ENCODE measurements at regions not wholly inside any gene's neighbourhood (a gene's known extent, or its start where the extent isn't known, plus 50 kb on each side); places are given as distances from the start of the nearest gene placed in this dataset.

- Histone ChIP-seq H3K27ac (no peak overlapping the region), H3K4me3 (no peak overlapping the region), H3K4me1 (no peaks in the 10 kb centered on the region), H3K27me3 (no peaks in the 10 kb centered on the region), H3K36me3 (no peaks in the 10 kb centered on the region), H3K9me3 (no peaks in the 10 kb centered on the region)
- intact Hi-C loops (cut with DNase I) = no loop called here
- no peak for DNase-seq (ENCODE audit: low spot score in 2 of 2)
- TF ChIP-seq CTCF (IDR thresholded peaks at IDR 0.05) = no peak
These were observed 539.7 kb upstream of the IL12A start for GRCh38 chr3:159448902-159449301.

GRCh38 chr3:159451067-159451466 lies 537.6 kb upstream of the IL12A start:
- Histone ChIP-seq H3K27me3 (no peaks in the 10 kb centered on the region), H3K4me1 (no peaks in the 10 kb centered on the region), H3K27ac (no peak overlapping the region), H3K4me3 (no peak overlapping the region), H3K9me3 (no peaks in the 10 kb centered on the region), H3K36me3 (no peaks in the 10 kb centered on the region)
- intact Hi-C loops (cut with DNase I) = no loop called here
- TF ChIP-seq CTCF (IDR thresholded peaks at IDR 0.05) = no peak
- no peak for DNase-seq (ENCODE audit: low spot score in 2 of 2)

- Histone ChIP-seq H3K27me3 (no peaks in the 10 kb centered on the region), H3K4me3 (no peak overlapping the region), H3K27ac (no peak overlapping the region), H3K9me3 (no peaks in the 10 kb centered on the region), H3K36me3 (no peaks in the 10 kb centered on the region), H3K4me1 (no peaks in the 10 kb centered on the region)
- intact Hi-C loops (cut with DNase I) = no loop called here
- DNase-seq (ENCODE audit: low spot score in 2 of 2) = no peak
- TF ChIP-seq CTCF (IDR thresholded peaks at IDR 0.05) = no peak
These were observed 537.2 kb upstream of the IL12A start for GRCh38 chr3:159451482-159451881.

- no peak for TF ChIP-seq CTCF (IDR thresholded peaks at IDR 0.05)
- intact Hi-C loops (cut with DNase I) = no loop called here
- H3K9me3 ChIP-seq = no peaks in the 10 kb centered on the region
- no peaks in the 10 kb centered on the region for H3K4me1 ChIP-seq
- no peak overlapping the region for H3K27ac ChIP-seq
- no peaks in the 10 kb centered on the region for H3K36me3 ChIP-seq
- no peak for DNase-seq (ENCODE audit: low spot score in 2 of 2)
- no peaks in the 10 kb centered on the region for H3K27me3 ChIP-seq
- H3K4me3 ChIP-seq = no peak overlapping the region
These were observed 535.6 kb upstream of the IL12A start for GRCh38 chr3:159453036-159453435.

GRCh38 chr3:159453945-159454344 lies 534.7 kb upstream of the IL12A start:
- Histone ChIP-seq H3K4me3 (no peak overlapping the region), H3K27me3 (no peaks in the 10 kb centered on the region), H3K36me3 (no peaks in the 10 kb centered on the region), H3K27ac (no peak overlapping the region), H3K9me3 (no peaks in the 10 kb centered on the region), H3K4me1 (no peaks in the 10 kb centered on the region)
- TF ChIP-seq CTCF (IDR thresholded peaks at IDR 0.05) = no peak
- intact Hi-C loops (cut with DNase I) = no loop called here
- no peak for DNase-seq (ENCODE audit: low spot score in 2 of 2)

- no peak overlapping the region for H3K4me3 ChIP-seq
- no peak for TF ChIP-seq CTCF (IDR thresholded peaks at IDR 0.05)
- intact Hi-C loops (cut with DNase I) = no loop called here
- H3K27ac ChIP-seq = no peak overlapping the region
- H3K4me1 ChIP-seq = no peaks in the 10 kb centered on the region
- DNase-seq (ENCODE audit: low spot score in 2 of 2) = no peak
- H3K9me3 ChIP-seq = no peaks in the 10 kb centered on the region
- no peaks in the 10 kb centered on the region for H3K27me3 ChIP-seq
- no peaks in the 10 kb centered on the region for H3K36me3 ChIP-seq
These were observed 532.9 kb upstream of the IL12A start for GRCh38 chr3:159455741-159456181.
